Liver (tissue), 7 donors: ENCODE measurements at regions not wholly inside any gene's neighbourhood (a gene's known extent, or its start where the extent isn't known, plus 50 kb on each side); places are given as distances from the start of the nearest gene placed in this dataset.

Source experiments
- DNase-seq: peaks from one replicate; pipeline ENCODE4 v3.0.0-alpha.2; 2017; ENCODE audit warnings: low spot score
- H3K27ac ChIP-seq, 2 donors: one replicate each; pipeline ENCODE4 v1.7.0; 2013; ENCODE audit warnings: inconsistent platforms in 2 of 2, low read length in 2 of 2, control low read depth in 1 of 2, low read depth in 1 of 2, mild to moderate bottlenecking in 1 of 2
- H3K27me3 ChIP-seq, 4 donors: one replicate each; pipeline versions ENCODE4 v1.6.1 to v1.7.0; 2013; ENCODE audit warnings: low read length in 3 of 4, inconsistent platforms in 1 of 4, mild to moderate bottlenecking in 1 of 4, moderate library complexity in 1 of 4; ENCODE audit not compliant: control insufficient read depth in 4 of 4, insufficient read depth in 4 of 4
- H3K36me3 ChIP-seq, 4 donors: one replicate each; pipeline versions ENCODE4 v1.6.1 to v1.7.0; 2013; ENCODE audit warnings: low read length in 3 of 4, mild to moderate bottlenecking in 3 of 4, low read depth in 1 of 4, moderate library complexity in 1 of 4; ENCODE audit not compliant: control insufficient read depth in 4 of 4, insufficient read depth in 3 of 4
- H3K4me1 ChIP-seq, 4 donors: one replicate each; pipeline versions ENCODE4 v1.6.1 to v1.7.0; 2013; ENCODE audit warnings: low read length in 3 of 4, mild to moderate bottlenecking in 3 of 4, moderate library complexity in 1 of 4; ENCODE audit not compliant: control insufficient read depth in 4 of 4, insufficient read depth in 4 of 4
- H3K4me3 ChIP-seq, 3 donors: one replicate each; pipeline versions ENCODE4 v1.6.1 to v1.7.0; 2013; ENCODE audit warnings: low read length in 3 of 3, control low read depth in 1 of 3, low read depth in 1 of 3, mild to moderate bottlenecking in 1 of 3
- H3K9ac ChIP-seq, 2 donors: one replicate each; pipeline ENCODE4 v1.7.0; 2013; ENCODE audit warnings: low read length in 2 of 2, mild to moderate bottlenecking in 2 of 2, moderate library complexity in 2 of 2, control low read depth in 1 of 2, low read depth in 1 of 2
- H3K9me3 ChIP-seq, 4 donors: one replicate each; pipeline versions ENCODE4 v1.6.1 to v1.7.0; 2013; ENCODE audit warnings: low read length in 3 of 4; ENCODE audit not compliant: control insufficient read depth in 4 of 4
- EGR1 ChIP-seq, 2 donors: IDR thresholded peaks; 2 replicates each; pipeline ENCODE4 v1.6.1; 2016 to 2018; ENCODE audit warnings: antibody characterized with exemption in 2 of 2, low read depth in 2 of 2
- FOXA2 ChIP-seq: IDR thresholded peaks from 2 replicates; pipeline ENCODE4 v1.6.1; 2016; ENCODE audit warnings: antibody characterized with exemption
- GABPA ChIP-seq, 2 donors: IDR thresholded peaks in 1 of 2; conservative IDR thresholded peaks in 1 of 2; 2 replicates each; pipeline ENCODE4 v1.6.1; 2016; ENCODE audit warnings: antibody characterized with exemption in 2 of 2, mild to moderate bottlenecking in 1 of 2, moderate library complexity in 1 of 2
- HNF4A ChIP-seq, 2 donors: conservative IDR thresholded peaks; 2 replicates each; pipeline ENCODE4 v1.6.1; 2016; ENCODE audit warnings: antibody characterized with exemption in 2 of 2, mild to moderate bottlenecking in 2 of 2
- HNF4G ChIP-seq: IDR thresholded peaks from 2 replicates; pipeline ENCODE4 v1.6.1; 2016; ENCODE audit warnings: antibody characterized with exemption
- JUND ChIP-seq, 2 donors: IDR thresholded peaks; 2 replicates each; pipeline ENCODE4 v1.6.1; 2016; ENCODE audit warnings: antibody characterized with exemption in 2 of 2
- NR2F2 ChIP-seq: IDR thresholded peaks from 2 replicates; pipeline ENCODE4 v1.6.1; 2016; ENCODE audit warnings: antibody characterized with exemption
- RAD21 ChIP-seq, 2 donors: IDR thresholded peaks; 2 replicates each; pipeline ENCODE4 v1.6.1; 2016; ENCODE audit warnings: antibody characterized with exemption in 2 of 2, mild to moderate bottlenecking in 2 of 2
- RXRA ChIP-seq, 2 donors: IDR thresholded peaks; 2 replicates each; pipeline ENCODE4 v1.6.1; 2017 to 2018; ENCODE audit warnings: antibody characterized with exemption in 2 of 2, mild to moderate bottlenecking in 1 of 2
- SP1 ChIP-seq: IDR thresholded peaks from 2 replicates; pipeline ENCODE4 v1.6.1; 2018; ENCODE audit warnings: antibody characterized with exemption, mild to moderate bottlenecking
- TAF1 ChIP-seq: conservative IDR thresholded peaks from 2 replicates; pipeline ENCODE4 v1.6.1; 2016; ENCODE audit warnings: antibody characterized with exemption, mild to moderate bottlenecking
- YY1 ChIP-seq: IDR thresholded peaks from 2 replicates; pipeline ENCODE4 v1.6.1; 2016; ENCODE audit warnings: antibody characterized with exemption, mild to moderate bottlenecking
- WGBS: extraction: QIAGEN DNeasy Blood & Tissue Kit; methylation state at CpG from one replicate; pipeline ENCODE4 v1.1.7; 2013; 5-methylcytosine and 5-hydroxymethylcytosine counted together
- TF ChIP-seq, protein P1 (sequence below): IDR thresholded peaks from 2 replicates; pipeline ENCODE4 v1.6.1; 2016; ENCODE audit warnings: antibody characterized with exemption
- TF ChIP-seq, protein P2 (sequence below): IDR thresholded peaks from 2 replicates; pipeline ENCODE4 v1.6.1; 2016; ENCODE audit warnings: antibody characterized with exemption, mild to moderate bottlenecking
- donor health status: healthy.
- donor health status: healthy.
- donor health status: healthy.
- donor health status: healthy.

GRCh38 chr10:57161157-57161556 lies 800.1 kb upstream of the ZWINT start:
- Histone ChIP-seq H3K9me3 (no peaks in the 10 kb centered on the region), H3K27me3 (peaks cover 0 to 2% (median 0%) of the 10 kb centered on the region in 4 donors), H3K4me3 (no peak overlapping the region), H3K27ac (no peak overlapping the region), H3K9ac (no peak overlapping the region), H3K4me1 (no peaks in the 10 kb centered on the region), H3K36me3 (no peaks in the 10 kb centered on the region)
- WGBS: 85% methylated on average over 1 of the region's 1 CpG
- no peak for TF ChIP-seq HNF4A (conservative IDR thresholded peaks at IDR 0.05)
- TF ChIP-seq RAD21 (IDR thresholded peaks at IDR 0.05): no peak
- no peak for TF ChIP-seq EGR1 (IDR thresholded peaks at IDR 0.05; ENCODE audit: low read depth in 2 of 2)
- TF ChIP-seq SP1: no peak
- TF ChIP-seq FOXA2: no peak
- no peak for TF ChIP-seq RXRA (IDR thresholded peaks at IDR 0.05)
- DNase-seq: no peak

DNA sequence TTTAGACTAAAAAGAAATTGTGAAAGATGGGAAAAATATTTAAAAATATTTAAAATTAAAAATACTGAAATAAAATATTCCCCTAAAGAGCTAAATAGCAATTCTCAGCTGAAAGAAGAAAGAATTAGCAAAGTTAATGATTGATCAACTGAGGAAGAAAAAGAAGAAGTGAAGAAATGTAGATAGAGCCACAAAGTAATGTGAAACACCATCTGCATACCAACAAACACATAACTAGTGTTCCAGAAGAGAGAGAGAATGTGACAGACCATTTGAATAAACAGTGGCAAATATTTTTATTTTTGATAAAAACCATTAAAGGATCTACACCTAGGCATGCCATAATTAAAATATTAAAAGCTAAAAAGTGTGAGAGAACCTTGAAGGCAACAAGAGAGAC lies 784.5 kb upstream of the ZWINT start:
- H3K27ac ChIP-seq: no peak overlapping the region
- no peaks in the 10 kb centered on the region for H3K9me3 ChIP-seq
- TF ChIP-seq YY1 (no peak), RXRA (IDR thresholded peaks at IDR 0.05) (no peak), FOXA2 (no peak), TAF1 (no peak), RAD21 (IDR thresholded peaks at IDR 0.05) (no peak), GABPA (IDR thresholded peaks at IDR 0.05 in 1 of 2, conservative IDR thresholded peaks at IDR 0.05 in 1 of 2) (no peak), HNF4A (conservative IDR thresholded peaks at IDR 0.05) (no peak), NR2F2 (no peak), JUND (IDR thresholded peaks at IDR 0.05) (no peak), SP1 (no peak)
- TF ChIP-seq, protein P1, sequence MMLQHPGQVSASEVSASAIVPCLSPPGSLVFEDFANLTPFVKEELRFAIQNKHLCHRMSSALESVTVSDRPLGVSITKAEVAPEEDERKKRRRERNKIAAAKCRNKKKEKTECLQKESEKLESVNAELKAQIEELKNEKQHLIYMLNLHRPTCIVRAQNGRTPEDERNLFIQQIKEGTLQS: no peak
- H3K27me3 ChIP-seq: no peaks in the 10 kb centered on the region
- no peak for DNase-seq
- H3K4me1 ChIP-seq: no peaks in the 10 kb centered on the region
- H3K9ac ChIP-seq: no peak overlapping the region
- no peaks in the 10 kb centered on the region for H3K36me3 ChIP-seq
- H3K4me3 ChIP-seq: no peak overlapping the region

GRCh38 chr10:57142925-57143576 lies 782.0 kb upstream of the ZWINT start:
- TF ChIP-seq RXRA (IDR thresholded peaks at IDR 0.05) (no peak), YY1 (no peak), SP1 (no peak), HNF4G (no peak), NR2F2 (no peak), HNF4A (conservative IDR thresholded peaks at IDR 0.05) (no peak), EGR1 (IDR thresholded peaks at IDR 0.05; ENCODE audit: low read depth in 2 of 2) (no peak)
- TF ChIP-seq, protein P2, sequence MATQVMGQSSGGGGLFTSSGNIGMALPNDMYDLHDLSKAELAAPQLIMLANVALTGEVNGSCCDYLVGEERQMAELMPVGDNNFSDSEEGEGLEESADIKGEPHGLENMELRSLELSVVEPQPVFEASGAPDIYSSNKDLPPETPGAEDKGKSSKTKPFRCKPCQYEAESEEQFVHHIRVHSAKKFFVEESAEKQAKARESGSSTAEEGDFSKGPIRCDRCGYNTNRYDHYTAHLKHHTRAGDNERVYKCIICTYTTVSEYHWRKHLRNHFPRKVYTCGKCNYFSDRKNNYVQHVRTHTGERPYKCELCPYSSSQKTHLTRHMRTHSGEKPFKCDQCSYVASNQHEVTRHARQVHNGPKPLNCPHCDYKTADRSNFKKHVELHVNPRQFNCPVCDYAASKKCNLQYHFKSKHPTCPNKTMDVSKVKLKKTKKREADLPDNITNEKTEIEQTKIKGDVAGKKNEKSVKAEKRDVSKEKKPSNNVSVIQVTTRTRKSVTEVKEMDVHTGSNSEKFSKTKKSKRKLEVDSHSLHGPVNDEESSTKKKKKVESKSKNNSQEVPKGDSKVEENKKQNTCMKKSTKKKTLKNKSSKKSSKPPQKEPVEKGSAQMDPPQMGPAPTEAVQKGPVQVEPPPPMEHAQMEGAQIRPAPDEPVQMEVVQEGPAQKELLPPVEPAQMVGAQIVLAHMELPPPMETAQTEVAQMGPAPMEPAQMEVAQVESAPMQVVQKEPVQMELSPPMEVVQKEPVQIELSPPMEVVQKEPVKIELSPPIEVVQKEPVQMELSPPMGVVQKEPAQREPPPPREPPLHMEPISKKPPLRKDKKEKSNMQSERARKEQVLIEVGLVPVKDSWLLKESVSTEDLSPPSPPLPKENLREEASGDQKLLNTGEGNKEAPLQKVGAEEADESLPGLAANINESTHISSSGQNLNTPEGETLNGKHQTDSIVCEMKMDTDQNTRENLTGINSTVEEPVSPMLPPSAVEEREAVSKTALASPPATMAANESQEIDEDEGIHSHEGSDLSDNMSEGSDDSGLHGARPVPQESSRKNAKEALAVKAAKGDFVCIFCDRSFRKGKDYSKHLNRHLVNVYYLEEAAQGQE: no peak
- Histone ChIP-seq H3K9me3 (no peaks in the 10 kb centered on the region), H3K36me3 (no peaks in the 10 kb centered on the region), H3K4me1 (no peaks in the 10 kb centered on the region), H3K27me3 (no peaks in the 10 kb centered on the region), H3K27ac (no peak overlapping the region), H3K9ac (no peak overlapping the region), H3K4me3 (no peak overlapping the region)
- DNase-seq: no peak
- 29% methylated on average over 7 of the region's 7 CpGs for WGBS
